Upper lobe of left lung (tissue), 6 donors: ENCODE measurements at regions not wholly inside any gene's neighbourhood (a gene's known extent, or its start where the extent isn't known, plus 50 kb on each side); places are given as distances from the start of the nearest gene placed in this dataset.

ENCODE experiments used
- ATAC-seq, 2 donors: fragments of 200-7000 bp; cut with Tn5 transposase; one replicate each; pipeline ENCODE4 v1.9.1; 2022; ENCODE audit warnings: mild to moderate bottlenecking in 2 of 2, moderate library complexity in 2 of 2; ENCODE audit not compliant: low FRiP score in 2 of 2
- DNase-seq, 2 donors: peaks; one replicate each; pipeline ENCODE4 v3.0.0-alpha.2; 2019 to 2020
- H3K27ac ChIP-seq, 4 donors: fragments of 200-600 bp; sonication (generic); one replicate each; pipeline ENCODE4 v1.5.1; 2016 to 2019
- H3K27me3 ChIP-seq, 4 donors: fragments of 200-600 bp; sonication (generic); one replicate each; pipeline ENCODE4 v1.5.1; 2017 to 2019
- H3K36me3 ChIP-seq, 4 donors: fragments of 200-600 bp; sonication (generic); one replicate each; pipeline ENCODE4 v1.5.1; 2016 to 2019
- H3K4me1 ChIP-seq, 4 donors: fragments of 200-600 bp; sonication (generic); one replicate each; pipeline ENCODE4 v1.5.1; 2018 to 2019
- H3K4me3 ChIP-seq, 4 donors: fragments of 200-600 bp; sonication (generic); one replicate each; pipeline ENCODE4 v1.5.1; 2017 to 2019; ENCODE audit warnings: mild to moderate bottlenecking in 2 of 4, moderate library complexity in 1 of 4
- H3K9me3 ChIP-seq, 4 donors: fragments of 200-600 bp; sonication (generic); one replicate each; pipeline ENCODE4 v1.5.1; 2018 to 2019
- CTCF ChIP-seq, 6 experiments: fragments of 450-650 bp in 4 of 6; fragments of 200-600 bp in 2 of 6; sonication (generic) in 2 of 6; IDR thresholded peaks; one replicate each; pipeline ENCODE4 v1.5.1; 2016 to 2019; ENCODE audit warnings: antibody characterized with exemption in 6 of 6
- EP300 ChIP-seq, 4 donors: sonication (generic); formaldehyde crosslinking; IDR thresholded peaks; one replicate each; pipeline ENCODE4 v1.5.1; 2017; ENCODE audit warnings: antibody characterized with exemption in 4 of 4, control low read depth in 2 of 4
- POLR2A ChIP-seq, 4 donors: fragments of 450-650 bp; IDR thresholded peaks; one replicate each; pipeline ENCODE4 v1.5.1; 2016 to 2017; ENCODE audit warnings: antibody characterized with exemption in 4 of 4, mild to moderate bottlenecking in 2 of 4
- POLR2AphosphoS5 ChIP-seq, 2 donors: sonication (generic); formaldehyde crosslinking; IDR thresholded peaks; one replicate each; pipeline ENCODE4 v1.5.1; 2017; ENCODE audit warnings: antibody characterized with exemption in 2 of 2
- WGBS, 2 donors: methylation state at CpG; one replicate each; pipeline ENCODE4 v1.1.5; 2017 to 2018; 5-methylcytosine and 5-hydroxymethylcytosine counted together
- donor health status: DM: no; HTN: no; CAD: no; lungs with moderate emphysema.
- donor health status: DM: no; HTN: yes; CAD: no; lungs with severe emphysema.

GRCh38 chr5:67512758-67513157 is 316.2 kb upstream of the CD180 start:
- Histone ChIP-seq H3K4me3 (no peak overlapping the region), H3K9me3 (no peaks in the 10 kb centered on the region), H3K4me1 (peaks cover 0 to 5% (median 2%) of the 10 kb centered on the region in 4 donors), H3K36me3 (no peaks in the 10 kb centered on the region), H3K27ac (no peak overlapping the region), H3K27me3 (no peaks in the 10 kb centered on the region)
- ATAC-seq (no peak), DNase-seq (no peak)
- TF ChIP-seq POLR2AphosphoS5 (IDR thresholded peaks at IDR 0.05) (no peak), CTCF (IDR thresholded peaks at IDR 0.05) (no peak), EP300 (IDR thresholded peaks at IDR 0.05) (no peak), POLR2A (IDR thresholded peaks at IDR 0.05) (no peak)
- 85 to 92% methylated on average over 1 of the region's 1 CpG for whole genome bisulfite sequencing, 2 donors

DNA sequence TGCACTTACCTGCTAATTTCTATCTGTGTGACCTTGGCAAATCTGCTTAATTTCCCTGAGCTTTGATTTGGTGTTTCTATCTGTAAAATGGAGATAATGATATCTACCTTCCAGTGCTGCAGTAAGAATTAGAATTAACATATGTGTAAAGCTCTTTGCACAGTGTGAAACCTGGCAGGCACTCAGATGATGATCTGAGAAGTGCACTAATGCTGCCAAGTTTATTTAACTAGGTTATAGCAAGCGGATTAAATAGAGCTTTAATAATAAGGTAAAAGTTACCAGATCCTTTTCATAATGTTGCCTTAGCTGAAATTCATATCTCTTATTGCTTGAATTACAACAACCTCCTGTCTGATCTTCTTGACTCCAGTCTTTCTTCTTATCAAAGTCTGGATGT is 315.3 kb upstream of the CD180 start:
- Histone ChIP-seq H3K4me1 (peaks cover 0 to 5% (median 0%) of the 10 kb centered on the region in 4 donors), H3K36me3 (no peaks in the 10 kb centered on the region), H3K27me3 (no peaks in the 10 kb centered on the region), H3K27ac (no peak overlapping the region), H3K4me3 (no peak overlapping the region), H3K9me3 (no peaks in the 10 kb centered on the region)
- ATAC-seq (no peak), DNase-seq (no peak)
- WGBS, 2 donors, result 59 to 84% methylated on average over 1 of the region's 1 CpG
- no peak for TF ChIP-seq POLR2AphosphoS5 (IDR thresholded peaks at IDR 0.05)
- TF ChIP-seq EP300 (IDR thresholded peaks at IDR 0.05), result no peak
- no peak for TF ChIP-seq CTCF (IDR thresholded peaks at IDR 0.05)
- TF ChIP-seq POLR2A (IDR thresholded peaks at IDR 0.05), result no peak

GRCh38 chr5:67510204-67510603 is 313.6 kb upstream of the CD180 start:
- Histone ChIP-seq H3K9me3 (no peaks in the 10 kb centered on the region), H3K4me1 (no peaks in the 10 kb centered on the region), H3K27ac (no peak overlapping the region), H3K4me3 (no peak overlapping the region), H3K36me3 (no peaks in the 10 kb centered on the region), H3K27me3 (no peaks in the 10 kb centered on the region)
- TF ChIP-seq POLR2A (IDR thresholded peaks at IDR 0.05) (no peak), EP300 (IDR thresholded peaks at IDR 0.05) (no peak)
- DNase-seq, result no peak
- no peak for ATAC-seq

- H3K9me3 ChIP-seq, result no peaks in the 10 kb centered on the region
- H3K27ac ChIP-seq, result no peak overlapping the region
- DNase-seq (no peak), ATAC-seq (no peak)
- no peaks in the 10 kb centered on the region for H3K4me1 ChIP-seq
- TF ChIP-seq EP300 (IDR thresholded peaks at IDR 0.05), result no peak
- no peak for TF ChIP-seq CTCF (IDR thresholded peaks at IDR 0.05)
- TF ChIP-seq POLR2AphosphoS5 (IDR thresholded peaks at IDR 0.05), result no peak
- no peak for TF ChIP-seq POLR2A (IDR thresholded peaks at IDR 0.05)
- H3K4me3 ChIP-seq, result no peak overlapping the region
- H3K27me3 ChIP-seq, result no peaks in the 10 kb centered on the region
- 70 to 81% methylated on average over 5 of the region's 5 CpGs for WGBS, 2 donors
- no peaks in the 10 kb centered on the region for H3K36me3 ChIP-seq
Measured at GRCh38 chr5:67509402-67510186, 313.0 kb upstream of the CD180 start.

DNA sequence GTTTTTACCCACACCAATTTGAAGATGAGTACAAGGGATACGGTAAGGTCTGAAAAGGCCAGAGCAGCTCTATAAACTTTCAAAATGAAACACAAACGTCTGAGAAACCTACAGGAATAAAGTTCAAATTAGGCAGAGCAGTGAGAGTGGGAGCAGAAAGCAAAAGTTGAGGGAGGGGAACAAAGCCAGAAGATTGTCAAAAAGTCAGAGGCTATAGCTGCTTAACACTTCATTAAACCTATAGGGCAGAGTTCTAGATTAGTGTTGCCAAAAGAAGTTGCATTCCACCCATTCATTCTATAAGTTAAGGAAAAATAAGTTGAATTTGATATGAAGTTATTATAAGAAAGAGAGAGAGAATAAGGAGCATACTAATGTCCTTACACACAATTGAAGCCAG is 309.6 kb upstream of the CD180 start:
- WGBS, 2 donors, result 64 to 72% methylated on average over 2 of the region's 2 CpGs
- no peak for DNase-seq
- Histone ChIP-seq H3K4me1 (no peaks in the 10 kb centered on the region), H3K27me3 (no peaks in the 10 kb centered on the region), H3K27ac (no peak overlapping the region), H3K36me3 (no peaks in the 10 kb centered on the region), H3K9me3 (no peaks in the 10 kb centered on the region), H3K4me3 (no peak overlapping the region)
- ATAC-seq, result no peak
- TF ChIP-seq POLR2A (IDR thresholded peaks at IDR 0.05), result no peak
- TF ChIP-seq CTCF (IDR thresholded peaks at IDR 0.05), result no peak
- no peak for TF ChIP-seq POLR2AphosphoS5 (IDR thresholded peaks at IDR 0.05)
- no peak for TF ChIP-seq EP300 (IDR thresholded peaks at IDR 0.05)
